ENCODE measurements at regions not wholly inside any gene's neighbourhood (a gene's known extent, or its start where the extent isn't known, plus 50 kb on each side); places are given as distances from the start of the nearest gene placed in this dataset.

DNA sequence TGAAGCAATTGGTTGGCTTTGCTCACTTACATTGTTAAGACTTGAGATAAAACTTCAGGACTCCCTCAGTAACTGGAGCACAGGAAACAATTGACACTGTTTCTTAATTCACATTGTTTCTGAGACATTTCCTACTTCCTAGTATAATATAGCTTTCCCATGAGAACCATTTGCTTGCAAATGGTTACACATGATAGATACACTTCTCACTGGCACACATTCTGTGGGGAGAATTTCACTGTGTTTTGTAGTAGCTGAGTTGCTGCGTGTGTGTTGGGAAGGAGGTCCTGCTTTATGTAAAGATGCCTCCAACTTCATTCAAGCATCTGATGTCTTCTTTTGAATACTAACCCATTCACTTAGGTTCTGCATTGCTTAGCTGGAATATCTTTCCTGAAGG, 85.3 kb upstream of the SLC4A4 start:
- TF ChIP-seq, protein P1, sequence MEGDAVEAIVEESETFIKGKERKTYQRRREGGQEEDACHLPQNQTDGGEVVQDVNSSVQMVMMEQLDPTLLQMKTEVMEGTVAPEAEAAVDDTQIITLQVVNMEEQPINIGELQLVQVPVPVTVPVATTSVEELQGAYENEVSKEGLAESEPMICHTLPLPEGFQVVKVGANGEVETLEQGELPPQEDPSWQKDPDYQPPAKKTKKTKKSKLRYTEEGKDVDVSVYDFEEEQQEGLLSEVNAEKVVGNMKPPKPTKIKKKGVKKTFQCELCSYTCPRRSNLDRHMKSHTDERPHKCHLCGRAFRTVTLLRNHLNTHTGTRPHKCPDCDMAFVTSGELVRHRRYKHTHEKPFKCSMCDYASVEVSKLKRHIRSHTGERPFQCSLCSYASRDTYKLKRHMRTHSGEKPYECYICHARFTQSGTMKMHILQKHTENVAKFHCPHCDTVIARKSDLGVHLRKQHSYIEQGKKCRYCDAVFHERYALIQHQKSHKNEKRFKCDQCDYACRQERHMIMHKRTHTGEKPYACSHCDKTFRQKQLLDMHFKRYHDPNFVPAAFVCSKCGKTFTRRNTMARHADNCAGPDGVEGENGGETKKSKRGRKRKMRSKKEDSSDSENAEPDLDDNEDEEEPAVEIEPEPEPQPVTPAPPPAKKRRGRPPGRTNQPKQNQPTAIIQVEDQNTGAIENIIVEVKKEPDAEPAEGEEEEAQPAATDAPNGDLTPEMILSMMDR (IDR thresholded peaks at IDR 0.05), result no peak
- TF ChIP-seq EP300 (IDR thresholded peaks at IDR 0.05), result no peak
- TF ChIP-seq POLR2A (IDR thresholded peaks at IDR 0.05), result no peak
- TF ChIP-seq POLR2AphosphoS5 (IDR thresholded peaks at IDR 0.05), result no peak
